BJ (cell line): ENCODE measurements at regions not wholly inside any gene's neighbourhood (a gene's known extent, or its start where the extent isn't known, plus 50 kb on each side); places are given as distances from the start of the nearest gene placed in this dataset.

ENCODE experiments used
- CTCF ChIA-PET: fragments of 350-600 bp; formaldehyde crosslinking; extraction: SDS; loops from one replicate; lab custom pipeline; 2021; ENCODE audit warnings: antibody characterized with exemption, inconsistent platforms; lab: Yijun Ruan, JAX
- POLR2A ChIA-PET: fragments of 300-600 bp; sonication (Branson Sonifier 250); formaldehyde crosslinking; extraction: SDS; loops from one replicate; lab custom pipeline; 2021; ENCODE audit warnings: antibody characterized with exemption; lab: Charles Lee
- DNase-seq: peaks from one replicate; pipeline ENCODE4 v3.0.0-alpha.2; 2011; ENCODE audit warnings: low read depth
- H3K27me3 ChIP-seq: 2 replicates; pipeline ENCODE4 v1.6.0; 2011; ENCODE audit warnings: low read length; ENCODE audit not compliant: control insufficient read depth, insufficient read depth
- H3K36me3 ChIP-seq: 2 replicates; pipeline ENCODE4 v1.5.1; 2011; ENCODE audit warnings: low read length; ENCODE audit not compliant: control insufficient read depth, insufficient read depth
- H3K4me3 ChIP-seq: 2 replicates; pipeline ENCODE4 v1.5.1; 2011; ENCODE audit warnings: low read depth, mild to moderate bottlenecking, control low read depth, low read length
- CTCF ChIP-seq: IDR thresholded peaks from 2 replicates; pipeline ENCODE4 v1.5.1; 2011; ENCODE audit warnings: low read depth, mild to moderate bottlenecking, control low read depth, inconsistent platforms, low read length, moderate library complexity; ENCODE audit not compliant: insufficient read depth

- Histone ChIP-seq H3K27me3 (no peaks in the 10 kb centered on the region), H3K4me3 (peak overlapping the region; percentile 6; the same call in 1 of the 2 replicates), H3K36me3 (no peaks in the 10 kb centered on the region)
- ChIA-PET POLR2A (no interaction called here), CTCF (interaction anchor here (0.6 kb wide), 1 partner anchor 331 kb away, joined by 3 read pairs; no protein-coding TSS in a partner anchor)
- TF ChIP-seq CTCF, result no peak
- DNase-seq, result peak; percentile 97
Measured at GRCh38 chr13:85528491-85529217, 270.6 kb downstream of the SLITRK6 start.

- Histone ChIP-seq H3K4me3 (no peak overlapping the region), H3K27me3 (no peaks in the 10 kb centered on the region), H3K36me3 (no peaks in the 10 kb centered on the region)
- ChIA-PET CTCF (no interaction called here), POLR2A (no interaction called here)
- no peak for TF ChIP-seq CTCF
- no peak for DNase-seq
Measured at GRCh38 chr13:85527316-85527715, 271.9 kb downstream of the SLITRK6 start.

- Histone ChIP-seq H3K27me3 (no peaks in the 10 kb centered on the region), H3K36me3 (no peaks in the 10 kb centered on the region), H3K4me3 (no peak overlapping the region)
- no peak for DNase-seq
- TF ChIP-seq CTCF, result no peak
- CTCF ChIA-PET, result no interaction called here
- POLR2A ChIA-PET, result no interaction called here
Measured at GRCh38 chr13:85525411-85525810, 273.8 kb downstream of the SLITRK6 start.

- Histone ChIP-seq H3K36me3 (no peaks in the 10 kb centered on the region), H3K27me3 (no peaks in the 10 kb centered on the region), H3K4me3 (no peak overlapping the region)
- TF ChIP-seq CTCF, result no peak
- ChIA-PET POLR2A (no interaction called here), CTCF (no interaction called here)
- no peak for DNase-seq
Measured at GRCh38 chr13:85521657-85522056, 277.6 kb downstream of the SLITRK6 start.

- Histone ChIP-seq H3K27me3 (no peaks in the 10 kb centered on the region), H3K36me3 (no peaks in the 10 kb centered on the region), H3K4me3 (no peak overlapping the region)
- POLR2A ChIA-PET, result no interaction called here
- CTCF ChIA-PET, result no interaction called here
- TF ChIP-seq CTCF, result no peak
- DNase-seq, result no peak
Measured at GRCh38 chr13:85520445-85520844, 278.8 kb downstream of the SLITRK6 start.
